ENCODE measurements at regions not wholly inside any gene's neighbourhood (a gene's known extent, or its start where the extent isn't known, plus 50 kb on each side); places are given as distances from the start of the nearest gene placed in this dataset.

GRCh38 chr5:125829349-125829748 lies 593.9 kb upstream of the GRAMD2B start:
- TF ChIP-seq POLR2A (IDR thresholded peaks at IDR 0.05) (no peak), POLR2AphosphoS5 (IDR thresholded peaks at IDR 0.05) (no peak), EP300 (IDR thresholded peaks at IDR 0.05) (no peak)

All from sigmoid colon (tissue), 4 donors.